ENCODE measurements at regions not wholly inside any gene's neighbourhood (a gene's known extent, or its start where the extent isn't known, plus 50 kb on each side); places are given as distances from the start of the nearest gene placed in this dataset.

DNA sequence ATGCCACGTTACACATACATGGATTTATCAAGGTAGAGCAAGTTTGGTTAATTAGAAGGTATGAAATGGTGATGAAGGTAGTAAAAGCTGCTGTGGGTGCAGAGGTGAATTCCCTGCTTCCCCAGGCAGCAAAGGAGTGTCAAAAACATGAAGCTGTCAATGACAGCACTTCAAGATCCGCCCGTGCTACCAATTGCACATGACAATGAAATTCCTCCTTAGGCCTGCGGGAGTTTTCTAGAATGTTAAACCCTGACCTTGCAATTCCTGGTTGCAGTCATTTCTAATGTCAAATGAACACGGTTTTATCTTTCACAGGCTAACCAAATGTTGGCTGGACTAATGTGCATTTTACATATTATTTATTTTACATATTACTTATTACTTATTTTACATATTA, 67.7 kb upstream of the LSM14A start:
- no peak for DNase-seq (ENCODE audit: low read depth, low spot score)

DNA sequence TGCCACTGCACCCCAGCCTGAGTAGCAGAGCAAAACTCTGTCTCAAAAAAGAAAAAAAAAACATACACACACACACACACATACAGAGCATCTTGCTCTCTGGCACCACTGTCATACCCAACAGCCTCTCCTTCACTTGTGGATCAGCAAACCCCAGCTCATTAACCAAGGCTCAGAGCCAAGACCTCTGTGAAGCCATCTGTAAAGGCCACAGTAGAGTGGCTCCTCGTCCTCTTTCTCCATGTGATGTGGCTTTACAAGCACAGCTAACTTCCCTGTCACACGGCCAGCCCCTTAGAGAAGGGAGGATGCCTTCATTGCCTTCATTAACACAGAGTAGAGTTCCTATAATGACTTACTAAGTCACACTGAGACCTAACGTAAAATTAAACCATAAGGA, 62.7 kb upstream of the LSM14A start:
- no peak for DNase-seq (ENCODE audit: low read depth, low spot score)

DNA sequence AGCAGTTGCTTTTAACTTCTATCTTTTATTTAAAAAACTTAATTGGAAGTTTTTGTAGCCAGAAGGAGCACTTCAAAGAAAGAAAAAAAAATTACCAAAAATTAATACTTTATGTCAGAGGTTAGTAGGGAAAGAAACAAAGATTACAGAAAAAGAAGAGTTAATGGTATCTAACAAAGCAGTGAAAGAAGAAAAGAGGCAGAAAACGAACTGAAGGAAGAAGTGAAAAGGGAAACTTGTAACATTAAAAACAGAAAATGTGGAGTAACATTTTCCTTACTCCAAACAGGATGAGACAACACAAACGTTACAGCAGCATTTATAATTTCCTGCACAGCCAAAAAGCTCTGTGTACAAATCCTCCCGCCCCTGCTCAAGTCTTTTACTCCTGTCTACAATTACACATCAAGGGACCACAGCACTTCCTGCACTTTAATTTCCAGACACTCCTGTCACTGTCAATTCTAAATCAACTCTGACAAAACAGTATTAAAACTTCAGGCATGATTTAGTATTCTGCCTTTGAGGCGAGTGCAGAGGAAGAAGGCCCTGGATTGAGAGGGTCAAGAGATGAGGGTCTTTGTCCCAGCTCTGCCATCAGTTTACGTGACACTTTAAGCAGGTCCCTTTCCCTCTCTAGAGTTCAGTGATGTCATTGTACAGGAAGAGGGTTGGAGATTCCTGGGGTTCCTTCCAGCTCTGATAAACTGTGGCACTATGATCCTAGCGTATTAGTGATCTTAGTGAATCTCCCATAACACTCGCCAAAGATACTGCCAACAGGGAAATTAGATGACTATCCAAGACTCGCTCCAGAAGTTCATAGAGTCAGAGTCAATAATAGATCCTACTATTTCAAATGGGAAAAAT, 53.2 kb upstream of the LSM14A start:
- DNase-seq (ENCODE audit: low read depth, low spot score): no peak

DNA sequence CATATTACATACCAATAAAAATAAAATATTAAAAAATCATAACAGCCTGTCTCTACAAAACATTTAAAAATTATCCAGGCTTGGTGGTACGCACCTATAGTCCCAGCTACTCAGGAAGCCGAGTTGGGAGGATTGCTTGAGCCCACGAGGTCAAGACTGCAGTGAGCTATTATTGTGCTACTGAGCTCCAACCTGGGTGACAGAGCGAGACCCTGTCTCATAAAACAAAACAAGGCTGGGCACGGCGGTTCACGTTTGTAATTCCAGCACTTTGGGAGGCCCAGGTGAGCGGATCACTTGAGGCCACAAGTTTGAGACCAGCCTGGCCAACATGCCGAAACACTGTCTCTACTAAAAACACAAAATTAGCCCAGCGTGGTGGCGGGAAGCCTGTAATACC, 52.2 kb upstream of the LSM14A start:
- no peak for DNase-seq (ENCODE audit: low read depth, low spot score)

DNA sequence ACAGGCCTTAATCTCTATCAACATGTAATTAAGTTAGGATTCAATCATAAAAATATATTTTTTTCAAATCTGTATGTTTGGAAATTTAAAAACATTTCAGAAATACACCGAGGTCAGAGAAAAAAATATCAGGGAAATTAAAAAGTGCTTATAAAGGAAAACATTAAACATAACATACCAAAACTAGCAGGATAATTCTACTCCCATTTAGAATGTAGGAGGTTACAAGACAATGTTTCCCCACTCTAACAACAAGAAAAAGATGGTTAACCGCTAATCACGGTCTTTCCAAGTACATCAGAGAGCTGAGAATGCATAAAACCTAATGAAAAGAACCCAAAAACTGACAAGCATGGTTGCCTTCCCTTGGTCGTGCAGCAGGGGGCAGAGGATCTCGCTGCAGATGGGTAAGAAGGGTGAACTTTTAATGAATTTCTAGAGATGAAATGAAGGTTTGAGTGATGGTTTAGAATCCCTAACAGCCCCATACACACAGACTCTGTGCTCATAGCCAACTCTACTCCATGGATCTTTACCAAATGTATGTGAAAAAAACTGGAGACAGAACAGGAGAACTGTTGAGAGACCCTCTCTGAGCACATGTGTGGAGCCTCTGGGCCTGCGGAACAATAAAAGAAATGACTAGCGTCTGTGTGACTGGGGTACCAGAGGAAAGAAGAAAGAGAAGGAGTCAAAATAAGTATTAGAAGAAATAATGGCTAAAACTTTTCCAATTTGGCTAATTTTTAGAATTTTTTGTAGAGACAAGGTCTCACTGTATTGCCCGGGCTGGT, 51.3 kb upstream of the LSM14A start:
- no peak for DNase-seq (ENCODE audit: low read depth, low spot score)

Data from brain pericyte (primary cell).